ENCODE measurements at regions not wholly inside any gene's neighbourhood (a gene's known extent, or its start where the extent isn't known, plus 50 kb on each side); places are given as distances from the start of the nearest gene placed in this dataset.

DNA sequence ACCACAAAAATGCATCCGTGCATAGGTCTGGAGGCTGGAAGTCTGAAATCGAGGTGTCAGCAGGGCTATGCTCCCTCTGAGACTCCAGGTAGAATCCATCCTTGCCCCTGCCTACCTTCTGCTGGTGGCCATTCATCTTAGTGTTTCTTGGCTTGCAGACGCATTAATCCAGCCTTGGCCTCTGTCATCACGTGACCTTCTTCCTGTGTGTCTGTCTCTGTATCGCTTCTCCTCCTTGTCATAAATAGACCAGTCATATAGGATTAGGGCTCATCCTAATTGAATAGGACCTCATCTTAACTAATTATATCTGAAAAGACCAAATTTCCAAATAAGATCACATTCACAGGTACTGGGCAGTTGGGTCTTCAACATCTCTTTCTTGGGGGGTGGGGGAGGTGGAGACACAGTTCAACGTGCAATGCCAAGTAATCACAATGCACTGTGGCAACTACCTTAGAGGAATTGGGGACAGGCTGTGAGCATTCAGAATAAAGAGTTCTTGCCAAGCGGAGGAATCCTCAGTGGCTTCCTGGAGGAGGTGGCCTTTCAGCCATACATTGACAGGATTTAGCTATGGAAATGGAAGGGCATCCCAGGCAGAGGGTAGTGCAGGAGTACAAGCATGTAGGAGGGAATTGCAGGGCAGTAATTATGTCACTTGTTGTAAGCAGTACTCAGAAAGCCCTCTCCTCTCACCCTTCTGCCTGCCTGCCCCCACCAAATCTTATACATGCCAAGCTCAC lies 96.2 kb upstream of the SYT13 start:
- DNase-seq = no peak
- Histone ChIP-seq H2AFZ (ENCODE audit: low read depth) (no peak overlapping the region), H3F3A (replicated peaks; ENCODE audit: insufficient read depth) (no peaks in the 10 kb centered on the region), H3K4me2 (peak overlapping the region; percentile 13; the same call in 1 of the 2 replicates), H3K9me3 (no peaks in the 10 kb centered on the region), H3K9ac (no peak overlapping the region), H3K4me1 (ENCODE audit: control insufficient read depth in 1 of 2, insufficient read depth in 2 of 2, low read depth in 1 of 2, low read length in 1 of 2) (peaks cover 4 to 5% of the 10 kb centered on the region in 2 experiments; a peak in 2 of 4 replicates), H3K4me3 (ENCODE audit: low read depth in 2 of 2, low read length in 1 of 2) (no peak overlapping the region), H3K27ac (ENCODE audit: low read depth in 2 of 2, low read length in 1 of 2) (no peak overlapping the region), H3K36me3 (replicated peaks in 1 of 2; ENCODE audit: control insufficient read depth in 1 of 2, insufficient read depth in 2 of 2, low read length in 1 of 2) (no peaks in the 10 kb centered on the region), H3K27me3 (ENCODE audit: insufficient read depth) (no peaks in the 10 kb centered on the region), H3K79me2 (ENCODE audit: insufficient read depth) (no peaks in the 10 kb centered on the region), H4K20me1 (ENCODE audit: insufficient read depth) (no peaks in the 10 kb centered on the region), H3K9me2 (no peaks in the 10 kb centered on the region)
- TF ChIP-seq, protein P1, sequence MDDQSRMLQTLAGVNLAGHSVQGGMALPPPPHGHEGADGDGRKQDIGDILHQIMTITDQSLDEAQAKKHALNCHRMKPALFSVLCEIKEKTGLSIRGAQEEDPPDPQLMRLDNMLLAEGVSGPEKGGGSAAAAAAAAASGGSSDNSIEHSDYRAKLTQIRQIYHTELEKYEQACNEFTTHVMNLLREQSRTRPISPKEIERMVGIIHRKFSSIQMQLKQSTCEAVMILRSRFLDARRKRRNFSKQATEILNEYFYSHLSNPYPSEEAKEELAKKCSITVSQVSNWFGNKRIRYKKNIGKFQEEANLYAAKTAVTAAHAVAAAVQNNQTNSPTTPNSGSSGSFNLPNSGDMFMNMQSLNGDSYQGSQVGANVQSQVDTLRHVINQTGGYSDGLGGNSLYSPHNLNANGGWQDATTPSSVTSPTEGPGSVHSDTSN (IDR thresholded peaks at IDR 0.05) = no peak
- TF ChIP-seq POLR2AphosphoS5 (IDR thresholded peaks at IDR 0.05; ENCODE audit: low read depth, low read length) (no peak), SIN3A (IDR thresholded peaks at IDR 0.05; ENCODE audit: borderline replicate concordance, low read depth, low read length) (no peak), NFIC (IDR thresholded peaks at IDR 0.05; ENCODE audit: borderline replicate concordance) (no peak), SMC3 (IDR thresholded peaks at IDR 0.05; ENCODE audit: low read depth, low read length) (no peak), TAF1 (IDR thresholded peaks at IDR 0.05; ENCODE audit: borderline replicate concordance, low read depth, low read length) (no peak), RFX5 (IDR thresholded peaks at IDR 0.05; ENCODE audit: low read length) (no peak)
- TF ChIP-seq, protein P2, sequence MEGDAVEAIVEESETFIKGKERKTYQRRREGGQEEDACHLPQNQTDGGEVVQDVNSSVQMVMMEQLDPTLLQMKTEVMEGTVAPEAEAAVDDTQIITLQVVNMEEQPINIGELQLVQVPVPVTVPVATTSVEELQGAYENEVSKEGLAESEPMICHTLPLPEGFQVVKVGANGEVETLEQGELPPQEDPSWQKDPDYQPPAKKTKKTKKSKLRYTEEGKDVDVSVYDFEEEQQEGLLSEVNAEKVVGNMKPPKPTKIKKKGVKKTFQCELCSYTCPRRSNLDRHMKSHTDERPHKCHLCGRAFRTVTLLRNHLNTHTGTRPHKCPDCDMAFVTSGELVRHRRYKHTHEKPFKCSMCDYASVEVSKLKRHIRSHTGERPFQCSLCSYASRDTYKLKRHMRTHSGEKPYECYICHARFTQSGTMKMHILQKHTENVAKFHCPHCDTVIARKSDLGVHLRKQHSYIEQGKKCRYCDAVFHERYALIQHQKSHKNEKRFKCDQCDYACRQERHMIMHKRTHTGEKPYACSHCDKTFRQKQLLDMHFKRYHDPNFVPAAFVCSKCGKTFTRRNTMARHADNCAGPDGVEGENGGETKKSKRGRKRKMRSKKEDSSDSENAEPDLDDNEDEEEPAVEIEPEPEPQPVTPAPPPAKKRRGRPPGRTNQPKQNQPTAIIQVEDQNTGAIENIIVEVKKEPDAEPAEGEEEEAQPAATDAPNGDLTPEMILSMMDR (IDR thresholded peaks at IDR 0.05) = no peak
- TF ChIP-seq, protein P3, sequence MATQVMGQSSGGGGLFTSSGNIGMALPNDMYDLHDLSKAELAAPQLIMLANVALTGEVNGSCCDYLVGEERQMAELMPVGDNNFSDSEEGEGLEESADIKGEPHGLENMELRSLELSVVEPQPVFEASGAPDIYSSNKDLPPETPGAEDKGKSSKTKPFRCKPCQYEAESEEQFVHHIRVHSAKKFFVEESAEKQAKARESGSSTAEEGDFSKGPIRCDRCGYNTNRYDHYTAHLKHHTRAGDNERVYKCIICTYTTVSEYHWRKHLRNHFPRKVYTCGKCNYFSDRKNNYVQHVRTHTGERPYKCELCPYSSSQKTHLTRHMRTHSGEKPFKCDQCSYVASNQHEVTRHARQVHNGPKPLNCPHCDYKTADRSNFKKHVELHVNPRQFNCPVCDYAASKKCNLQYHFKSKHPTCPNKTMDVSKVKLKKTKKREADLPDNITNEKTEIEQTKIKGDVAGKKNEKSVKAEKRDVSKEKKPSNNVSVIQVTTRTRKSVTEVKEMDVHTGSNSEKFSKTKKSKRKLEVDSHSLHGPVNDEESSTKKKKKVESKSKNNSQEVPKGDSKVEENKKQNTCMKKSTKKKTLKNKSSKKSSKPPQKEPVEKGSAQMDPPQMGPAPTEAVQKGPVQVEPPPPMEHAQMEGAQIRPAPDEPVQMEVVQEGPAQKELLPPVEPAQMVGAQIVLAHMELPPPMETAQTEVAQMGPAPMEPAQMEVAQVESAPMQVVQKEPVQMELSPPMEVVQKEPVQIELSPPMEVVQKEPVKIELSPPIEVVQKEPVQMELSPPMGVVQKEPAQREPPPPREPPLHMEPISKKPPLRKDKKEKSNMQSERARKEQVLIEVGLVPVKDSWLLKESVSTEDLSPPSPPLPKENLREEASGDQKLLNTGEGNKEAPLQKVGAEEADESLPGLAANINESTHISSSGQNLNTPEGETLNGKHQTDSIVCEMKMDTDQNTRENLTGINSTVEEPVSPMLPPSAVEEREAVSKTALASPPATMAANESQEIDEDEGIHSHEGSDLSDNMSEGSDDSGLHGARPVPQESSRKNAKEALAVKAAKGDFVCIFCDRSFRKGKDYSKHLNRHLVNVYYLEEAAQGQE (IDR thresholded peaks at IDR 0.05; ENCODE audit: low read depth, low read length) = no peak
- 58% methylated on average over 7 of the region's 7 CpGs for WGBS (ENCODE audit: low lambda C conversion rate)
- ChIA-PET CTCF (interaction anchor here (0.7 to 4.9 kb wide), 4 partner anchors 11 to 389 kb away, joined by 3 to 27 read pairs (median 16); no protein-coding TSS in a partner anchor), POLR2A (no interaction called here)
